Calu3 (cell line): ENCODE measurements at regions not wholly inside any gene's neighbourhood (a gene's known extent, or its start where the extent isn't known, plus 50 kb on each side); places are given as distances from the start of the nearest gene placed in this dataset.

ENCODE experiments used
- BruUV-seq: library from RNA; stranded (reverse); fragments of 400-500 nt; replicated peaks from 2 replicates; lab custom pipeline; 2021; lab: Mats Ljungman, UMichigan
- CTCF ChIA-PET: fragments of 300-600 bp; sonication (Branson Sonifier 250); formaldehyde crosslinking; loops from one replicate; lab custom pipeline; 2022; ENCODE audit warnings: antibody characterized with exemption; lab: Charles Lee
- DNase-seq: peaks from one replicate; pipeline ENCODE4 v3.0.0; 2022
- H3K27ac Mint-ChIP-seq: one replicate; pipeline ENCODE4 v1.8.0; 2022; ENCODE audit warnings: mixed read lengths; ENCODE audit not compliant: unreplicated experiment
- H3K27me3 Mint-ChIP-seq: one replicate; pipeline ENCODE4 v1.8.0; 2022; ENCODE audit warnings: mixed read lengths; ENCODE audit not compliant: unreplicated experiment
- H3K36me3 Mint-ChIP-seq: one replicate; pipeline ENCODE4 v1.8.0; 2022; ENCODE audit warnings: mild to moderate bottlenecking, moderate library complexity, mixed read lengths; ENCODE audit not compliant: insufficient read depth, unreplicated experiment
- H3K4me1 Mint-ChIP-seq: one replicate; pipeline ENCODE4 v1.8.0; 2022; ENCODE audit warnings: mild to moderate bottlenecking, low read depth, mixed read lengths; ENCODE audit not compliant: unreplicated experiment
- H3K4me3 Mint-ChIP-seq: one replicate; pipeline ENCODE4 v1.8.0; 2022; ENCODE audit warnings: mild to moderate bottlenecking, low read depth, moderate library complexity, mixed read lengths; ENCODE audit not compliant: unreplicated experiment
- H3K9me3 Mint-ChIP-seq: one replicate; pipeline ENCODE4 v1.8.0; 2022; ENCODE audit warnings: low read depth, mixed read lengths; ENCODE audit not compliant: unreplicated experiment
- intact Hi-C: fragments of 100-400 bp; cut with micrococcal nuclease; formaldehyde crosslinking; loops from one replicate; pipeline ENCODE4 v1.10.0; 2022; ENCODE audit not compliant: unreplicated experiment
- TF ChIP-seq, protein P1 (sequence below): fragments of 200-600 bp; IDR thresholded peaks from one replicate; pipeline ENCODE4 v1.8.0; 2022; ENCODE audit warnings: antibody characterized with exemption; ENCODE audit not compliant: unreplicated experiment

DNA sequence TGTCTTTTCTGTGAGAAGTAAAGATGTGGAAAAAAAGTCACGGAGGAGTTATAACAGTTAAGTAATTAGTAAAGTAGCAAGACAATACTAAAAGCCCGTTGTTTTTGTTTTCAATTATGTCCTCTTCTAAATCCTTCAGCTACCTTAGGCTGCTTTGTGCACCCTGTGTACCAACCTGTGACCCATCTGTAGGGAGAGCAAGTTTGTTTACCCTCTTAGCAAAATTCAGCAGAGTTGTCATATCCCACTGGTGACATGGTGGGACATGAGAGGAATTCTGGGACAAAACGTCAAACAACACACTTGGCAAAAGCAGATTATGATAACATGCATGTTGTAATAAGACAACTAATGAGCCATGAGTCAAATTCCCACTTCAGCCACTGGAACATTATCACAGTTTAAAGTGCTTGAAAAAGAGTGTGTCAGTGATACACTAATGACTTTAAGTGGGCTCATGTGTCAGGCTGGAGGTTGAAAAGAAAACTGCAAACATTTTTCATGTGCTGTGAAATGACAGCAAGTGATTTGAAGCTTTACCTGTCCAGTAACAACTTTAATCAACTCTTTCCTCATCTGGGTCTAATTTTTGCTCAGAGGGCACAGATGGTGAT is 392.8 kb upstream of the ACVR2A start:
- Mint-ChIP-seq H3K36me3 (no peaks in the 10 kb centered on the region), H3K27me3 (no peaks in the 10 kb centered on the region), H3K9me3 (no peaks in the 10 kb centered on the region), H3K4me1 (no peaks in the 10 kb centered on the region), H3K27ac (no peak overlapping the region), H3K4me3 (no peak overlapping the region)
- BruUV-seq, result no TSS peak
- TF ChIP-seq, protein P1, sequence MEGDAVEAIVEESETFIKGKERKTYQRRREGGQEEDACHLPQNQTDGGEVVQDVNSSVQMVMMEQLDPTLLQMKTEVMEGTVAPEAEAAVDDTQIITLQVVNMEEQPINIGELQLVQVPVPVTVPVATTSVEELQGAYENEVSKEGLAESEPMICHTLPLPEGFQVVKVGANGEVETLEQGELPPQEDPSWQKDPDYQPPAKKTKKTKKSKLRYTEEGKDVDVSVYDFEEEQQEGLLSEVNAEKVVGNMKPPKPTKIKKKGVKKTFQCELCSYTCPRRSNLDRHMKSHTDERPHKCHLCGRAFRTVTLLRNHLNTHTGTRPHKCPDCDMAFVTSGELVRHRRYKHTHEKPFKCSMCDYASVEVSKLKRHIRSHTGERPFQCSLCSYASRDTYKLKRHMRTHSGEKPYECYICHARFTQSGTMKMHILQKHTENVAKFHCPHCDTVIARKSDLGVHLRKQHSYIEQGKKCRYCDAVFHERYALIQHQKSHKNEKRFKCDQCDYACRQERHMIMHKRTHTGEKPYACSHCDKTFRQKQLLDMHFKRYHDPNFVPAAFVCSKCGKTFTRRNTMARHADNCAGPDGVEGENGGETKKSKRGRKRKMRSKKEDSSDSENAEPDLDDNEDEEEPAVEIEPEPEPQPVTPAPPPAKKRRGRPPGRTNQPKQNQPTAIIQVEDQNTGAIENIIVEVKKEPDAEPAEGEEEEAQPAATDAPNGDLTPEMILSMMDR, result no peak
- DNase-seq, result no peak
- CTCF ChIA-PET, result interaction anchor here (1.2 kb wide), 1 partner anchor 459 kb away, joined by 3 read pairs; no protein-coding TSS in a partner anchor
- intact Hi-C loops, result no loop called here

GRCh38 chr2:147450661-147451510 is 393.9 kb upstream of the ACVR2A start:
- no peaks in the 10 kb centered on the region for H3K36me3 Mint-ChIP-seq
- H3K9me3 Mint-ChIP-seq, result no peaks in the 10 kb centered on the region
- TF ChIP-seq, protein P1, result no peak
- H3K4me1 Mint-ChIP-seq, result no peaks in the 10 kb centered on the region
- intact Hi-C loops, result no loop called here
- CTCF ChIA-PET, result interaction anchor here (1.2 kb wide), 1 partner anchor 460 kb away, joined by 3 read pairs; no protein-coding TSS in a partner anchor
- no peak overlapping the region for H3K4me3 Mint-ChIP-seq
- H3K27me3 Mint-ChIP-seq, result no peaks in the 10 kb centered on the region
- DNase-seq, result no peak
- no peak overlapping the region for H3K27ac Mint-ChIP-seq
- BruUV-seq, result no TSS peak

DNA sequence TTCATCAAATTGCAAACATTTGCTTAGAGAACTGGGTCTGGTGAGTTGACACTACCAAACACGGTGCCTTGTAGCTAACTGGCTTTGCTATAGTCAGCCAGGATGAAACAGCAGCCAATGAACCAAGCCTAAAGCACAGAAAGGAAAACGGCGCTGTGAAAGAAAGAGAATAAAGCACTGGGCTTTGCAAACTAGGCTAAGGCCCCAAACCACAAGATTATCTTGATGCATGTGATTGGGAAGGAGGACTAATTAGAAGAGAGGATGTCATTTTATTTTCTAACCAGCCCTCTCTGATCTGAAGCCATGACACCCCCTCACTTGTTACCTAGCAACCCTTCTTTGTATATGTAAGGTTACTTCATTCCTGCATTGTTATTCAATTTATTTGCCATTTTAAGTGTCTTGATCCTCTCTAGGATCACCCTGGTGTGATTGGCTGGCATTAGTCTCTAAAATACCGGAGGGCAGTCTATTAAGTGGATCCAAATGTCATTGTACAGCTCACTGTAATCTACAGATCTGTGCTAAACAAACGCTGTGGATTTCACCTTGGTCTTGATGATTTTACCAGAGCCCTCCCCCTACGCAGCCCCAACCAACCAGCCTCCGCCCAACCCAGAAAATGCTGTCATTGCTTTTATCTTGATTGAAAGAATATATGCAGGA is 395.4 kb upstream of the ACVR2A start:
- no peaks in the 10 kb centered on the region for H3K36me3 Mint-ChIP-seq
- CTCF ChIA-PET, result no interaction called here
- DNase-seq, result no peak
- no peaks in the 10 kb centered on the region for H3K4me1 Mint-ChIP-seq
- H3K4me3 Mint-ChIP-seq, result no peak overlapping the region
- no peaks in the 10 kb centered on the region for H3K27me3 Mint-ChIP-seq
- intact Hi-C loops, result no loop called here
- TF ChIP-seq, protein P1, result no peak
- no peak overlapping the region for H3K27ac Mint-ChIP-seq
- no TSS peak for BruUV-seq
- H3K9me3 Mint-ChIP-seq, result no peaks in the 10 kb centered on the region

DNA sequence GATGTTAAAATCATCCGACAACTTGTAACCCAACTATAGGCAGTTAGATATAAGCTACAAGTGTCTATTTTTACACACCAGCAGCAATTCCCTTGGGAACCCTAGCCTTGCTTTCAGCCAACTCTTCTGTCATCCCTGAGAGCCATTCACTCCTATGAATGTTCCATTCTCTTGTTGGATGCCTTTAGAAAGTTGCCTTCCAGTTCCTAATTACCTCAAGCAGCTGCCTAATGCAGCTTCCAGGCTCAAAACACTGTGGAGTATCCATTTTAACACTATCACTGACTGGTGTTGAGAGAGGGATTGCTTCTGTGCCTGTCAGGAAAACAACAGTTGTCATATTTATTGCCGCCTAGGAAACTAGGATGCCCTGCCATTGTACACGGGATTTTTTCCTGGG is 402.0 kb upstream of the ACVR2A start:
- DNase-seq, result no peak
- intact Hi-C loops, result no loop called here
- Mint-ChIP-seq H3K4me3 (no peak overlapping the region), H3K9me3 (peaks cover 2% of the 10 kb centered on the region), H3K4me1 (peaks cover 6% of the 10 kb centered on the region), H3K27me3 (no peaks in the 10 kb centered on the region), H3K27ac (no peak overlapping the region), H3K36me3 (no peaks in the 10 kb centered on the region)
- no TSS peak for BruUV-seq
- CTCF ChIA-PET, result no interaction called here
- TF ChIP-seq, protein P1, result no peak
